Muscle layer of colon (tissue), 2 donors: ENCODE measurements at regions not wholly inside any gene's neighbourhood (a gene's known extent, or its start where the extent isn't known, plus 50 kb on each side); places are given as distances from the start of the nearest gene placed in this dataset.

ENCODE experiments used
- H3K27ac ChIP-seq: one replicate; pipeline ENCODE4 v1.7.0; 2013; ENCODE audit warnings: low read depth, mild to moderate bottlenecking, low read length, moderate library complexity
- H3K27me3 ChIP-seq, 2 donors: one replicate each; pipeline ENCODE4 v1.7.0; 2013; ENCODE audit warnings: low read length in 2 of 2, mild to moderate bottlenecking in 2 of 2; ENCODE audit not compliant: insufficient read depth in 2 of 2, control insufficient read depth in 1 of 2
- H3K36me3 ChIP-seq: one replicate; pipeline ENCODE4 v1.7.0; 2013; ENCODE audit warnings: mild to moderate bottlenecking, low read length; ENCODE audit not compliant: insufficient read depth
- H3K4me1 ChIP-seq: one replicate; pipeline ENCODE4 v1.7.0; 2013; ENCODE audit warnings: mild to moderate bottlenecking, low read length; ENCODE audit not compliant: insufficient read depth
- H3K4me3 ChIP-seq, 2 donors: one replicate each; pipeline ENCODE4 v1.7.0; 2013; ENCODE audit warnings: low read length in 2 of 2, low read depth in 1 of 2, mild to moderate bottlenecking in 1 of 2, moderate library complexity in 1 of 2
- H3K9ac ChIP-seq: one replicate; pipeline ENCODE4 v1.7.0; 2013; ENCODE audit warnings: low read length
- H3K9me3 ChIP-seq: one replicate; pipeline ENCODE4 v1.7.0; 2013; ENCODE audit warnings: mild to moderate bottlenecking, low read length
- donor health status: abdominal sarcoma.
- donor health status: Adenocarcinoma of cecum.

DNA sequence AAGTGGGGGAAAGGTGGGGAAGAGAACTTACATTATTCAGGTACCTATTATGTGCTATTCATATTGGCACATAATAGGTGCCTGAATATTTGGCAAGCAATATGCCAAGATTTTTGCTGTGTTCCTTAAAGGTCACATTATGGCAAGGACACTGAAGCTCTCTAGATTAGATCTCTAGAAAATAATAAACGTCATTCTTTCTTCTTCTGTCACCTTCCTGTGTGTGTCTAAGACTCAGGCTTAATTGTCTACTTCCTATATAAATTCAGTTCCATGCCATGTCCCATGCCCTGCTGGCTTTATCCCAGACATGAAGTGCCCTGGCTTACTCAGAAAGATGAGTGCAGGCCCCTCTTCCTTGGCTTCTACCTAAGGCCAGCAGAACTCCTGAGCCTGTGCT lies 191.1 kb upstream of the CTAGE1 start:
- H3K36me3 ChIP-seq: no peaks in the 10 kb centered on the region
- peaks cover 15% of the 10 kb centered on the region for H3K4me1 ChIP-seq
- H3K27ac ChIP-seq: no peak overlapping the region

DNA sequence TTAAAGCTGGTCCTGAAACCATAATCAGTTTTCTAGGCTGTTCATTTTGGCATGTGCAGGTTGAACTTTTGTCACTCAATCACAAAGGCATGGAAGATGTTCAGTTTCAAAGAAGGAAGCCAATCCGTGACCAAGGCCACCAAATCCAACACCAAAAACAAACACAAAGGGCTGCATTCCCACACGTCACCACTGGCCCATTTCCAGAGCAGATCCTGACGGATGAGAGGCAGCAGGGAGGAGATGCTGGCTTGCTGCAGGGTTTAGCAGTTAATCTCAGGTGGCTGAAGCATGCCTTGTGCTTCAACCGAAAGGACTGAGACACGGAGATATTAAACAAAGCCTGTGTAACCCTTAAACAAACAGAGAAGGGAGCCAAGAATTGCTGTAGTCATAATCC lies 191.9 kb upstream of the CTAGE1 start:
- Histone ChIP-seq H3K9ac (no peak overlapping the region), H3K27me3 (no peaks in the 10 kb centered on the region), H3K27ac (no peak overlapping the region), H3K4me1 (peaks cover 15% of the 10 kb centered on the region), H3K36me3 (no peaks in the 10 kb centered on the region), H3K4me3 (no peak overlapping the region), H3K9me3 (no peaks in the 10 kb centered on the region)

More for the DNA sequence above, 191.1 kb upstream of the CTAGE1 start:
- no peak overlapping the region for H3K4me3 ChIP-seq
- no peak overlapping the region for H3K9ac ChIP-seq
- no peaks in the 10 kb centered on the region for H3K9me3 ChIP-seq
- H3K27me3 ChIP-seq: no peaks in the 10 kb centered on the region

DNA sequence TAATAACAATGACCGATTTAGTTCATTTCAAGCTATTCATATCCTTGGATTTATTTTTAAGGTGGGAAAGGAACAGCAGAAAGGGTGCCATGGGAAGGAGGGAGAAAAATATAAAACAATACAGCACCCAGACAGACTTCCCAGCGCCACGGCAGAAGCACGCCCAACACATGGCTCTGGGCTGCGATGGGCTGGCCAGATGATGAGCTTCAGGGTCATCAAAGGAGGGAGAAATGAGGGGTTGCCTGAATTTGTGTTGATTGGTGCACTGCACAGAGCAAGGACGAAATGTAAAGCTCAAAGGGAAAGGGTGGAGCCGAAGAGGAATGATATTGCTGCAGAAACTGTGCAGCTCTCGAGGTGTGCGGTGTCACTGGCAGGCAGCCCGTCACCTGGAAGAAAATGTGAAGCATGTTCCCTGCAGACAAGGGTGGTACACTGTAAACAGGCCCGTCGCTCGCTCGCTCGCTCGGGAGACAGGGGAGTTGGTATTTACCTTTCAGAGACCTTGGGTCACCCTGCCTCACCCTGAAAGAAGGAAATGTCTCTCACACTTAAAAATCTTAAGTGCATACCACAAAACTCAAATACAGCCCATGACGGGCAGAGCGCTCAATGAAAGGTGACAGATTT lies 195.5 kb upstream of the CTAGE1 start:
- Histone ChIP-seq H3K9me3 (no peaks in the 10 kb centered on the region), H3K27ac (no peak overlapping the region), H3K9ac (no peak overlapping the region), H3K36me3 (no peaks in the 10 kb centered on the region), H3K4me3 (no peak overlapping the region), H3K4me1 (peaks cover 15% of the 10 kb centered on the region), H3K27me3 (no peaks in the 10 kb centered on the region)

DNA sequence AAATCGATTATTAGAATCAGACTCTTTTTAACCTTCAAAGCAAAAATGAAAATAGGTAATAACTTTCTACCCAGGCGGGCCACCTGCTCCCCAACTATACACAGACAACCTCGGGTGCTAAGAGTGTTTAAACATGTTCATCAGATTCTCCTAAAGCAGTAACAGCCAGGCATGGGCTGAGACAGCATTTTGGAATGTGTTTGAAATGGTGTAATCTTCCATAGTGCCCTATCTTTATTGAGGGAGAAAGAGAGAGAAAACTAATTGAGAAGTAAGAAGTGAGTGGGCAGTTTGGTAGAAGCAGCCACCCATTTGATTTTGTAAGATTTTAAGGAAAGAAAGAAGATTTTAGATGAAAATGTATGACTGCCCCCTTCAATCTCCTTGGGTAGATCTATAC lies 196.1 kb upstream of the CTAGE1 start:
- peaks cover 15% of the 10 kb centered on the region for H3K4me1 ChIP-seq
- H3K4me3 ChIP-seq: no peak overlapping the region
- no peak overlapping the region for H3K9ac ChIP-seq
- no peaks in the 10 kb centered on the region for H3K9me3 ChIP-seq
- H3K27ac ChIP-seq: no peak overlapping the region
- no peaks in the 10 kb centered on the region for H3K27me3 ChIP-seq
- no peaks in the 10 kb centered on the region for H3K36me3 ChIP-seq

DNA sequence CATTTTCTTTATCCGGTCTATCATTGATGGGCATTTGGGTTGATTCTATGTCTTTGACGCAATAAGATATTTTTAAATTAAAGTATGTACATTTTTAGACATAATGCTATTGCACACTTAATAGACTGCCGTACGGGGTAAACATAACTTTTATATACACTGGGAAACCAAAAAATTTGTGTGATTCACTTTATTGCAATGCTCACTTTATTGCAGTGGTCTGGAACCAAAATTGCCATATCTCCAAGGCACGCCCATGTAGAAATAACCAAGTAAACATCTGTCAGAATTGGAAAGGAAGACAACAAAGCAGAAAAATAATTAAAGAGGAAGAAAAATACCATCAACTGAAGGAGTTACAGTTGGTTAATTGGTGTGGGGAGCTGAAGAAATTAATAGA lies 205.8 kb upstream of the CTAGE1 start:
- Histone ChIP-seq H3K27me3 (no peaks in the 10 kb centered on the region), H3K9ac (no peak overlapping the region), H3K27ac (no peak overlapping the region), H3K9me3 (no peaks in the 10 kb centered on the region), H3K4me1 (no peaks in the 10 kb centered on the region), H3K4me3 (no peak overlapping the region), H3K36me3 (no peaks in the 10 kb centered on the region)

DNA sequence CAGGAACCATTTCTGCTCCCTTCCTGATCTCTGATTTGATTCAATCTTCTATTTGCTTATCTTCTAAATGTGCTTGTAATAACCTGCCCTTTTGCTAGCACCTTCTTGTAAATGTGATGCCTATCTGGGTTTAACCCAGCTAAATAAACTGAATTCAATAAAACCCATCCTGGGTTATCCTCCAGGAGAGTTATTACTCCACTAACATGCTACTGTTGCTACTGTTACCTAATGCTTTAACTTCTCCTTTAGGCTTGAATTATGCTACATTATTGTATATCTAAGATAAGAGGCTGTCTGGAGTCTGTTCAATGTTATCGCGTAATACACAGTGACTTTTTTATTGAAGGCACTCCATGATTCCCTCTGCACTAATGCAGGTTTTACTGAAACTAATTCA lies 206.5 kb upstream of the CTAGE1 start:
- H3K27ac ChIP-seq: no peak overlapping the region
- no peak overlapping the region for H3K9ac ChIP-seq
- no peaks in the 10 kb centered on the region for H3K27me3 ChIP-seq
- no peaks in the 10 kb centered on the region for H3K4me1 ChIP-seq
- no peak overlapping the region for H3K4me3 ChIP-seq
- H3K9me3 ChIP-seq: no peaks in the 10 kb centered on the region
- H3K36me3 ChIP-seq: no peaks in the 10 kb centered on the region

DNA sequence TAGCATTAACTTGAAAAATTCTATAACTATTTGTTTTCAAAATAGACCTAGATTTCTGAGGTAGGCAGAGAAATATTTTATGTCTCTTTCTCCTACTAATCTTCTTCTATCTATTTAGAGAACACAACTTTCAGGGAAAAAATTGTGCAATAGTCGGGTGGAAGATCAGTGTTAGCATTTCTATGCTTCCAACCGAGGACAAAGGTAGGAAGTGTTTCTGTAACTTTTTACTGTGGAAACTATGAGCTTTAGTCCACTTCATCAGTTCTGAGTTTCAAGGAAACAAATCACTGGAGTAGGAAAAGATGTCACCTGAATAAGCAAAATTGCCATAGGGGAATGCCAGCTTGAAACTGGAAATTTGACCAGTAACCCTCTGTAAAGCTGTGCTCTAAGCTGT lies 207.7 kb upstream of the CTAGE1 start:
- H3K9ac ChIP-seq: no peak overlapping the region
- no peaks in the 10 kb centered on the region for H3K9me3 ChIP-seq
- no peak overlapping the region for H3K27ac ChIP-seq
- no peaks in the 10 kb centered on the region for H3K4me1 ChIP-seq
- no peak overlapping the region for H3K4me3 ChIP-seq
- H3K36me3 ChIP-seq: no peaks in the 10 kb centered on the region
- no peaks in the 10 kb centered on the region for H3K27me3 ChIP-seq

DNA sequence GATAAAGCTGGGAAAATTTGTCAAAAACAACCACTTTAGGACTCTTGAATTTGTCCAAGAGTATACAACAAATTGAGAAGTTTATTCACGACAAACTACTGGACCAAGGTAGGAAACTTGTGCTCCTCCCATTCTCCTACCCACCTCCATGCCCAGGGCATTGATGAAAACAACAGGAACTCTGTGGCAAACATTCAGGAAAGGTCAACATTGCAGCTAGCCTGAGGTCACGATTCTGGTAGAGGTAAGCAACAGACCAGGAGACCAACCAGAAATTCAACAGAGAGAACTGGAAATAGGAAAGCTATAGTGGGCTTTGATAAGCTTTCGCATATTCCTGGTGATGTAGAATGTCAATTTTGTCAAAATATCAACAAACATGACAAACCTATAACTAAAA lies 209.1 kb upstream of the CTAGE1 start:
- no peak overlapping the region for H3K4me3 ChIP-seq
- no peaks in the 10 kb centered on the region for H3K9me3 ChIP-seq
- H3K27ac ChIP-seq: no peak overlapping the region
- no peak overlapping the region for H3K9ac ChIP-seq
- no peaks in the 10 kb centered on the region for H3K4me1 ChIP-seq
- H3K27me3 ChIP-seq: no peaks in the 10 kb centered on the region
- no peaks in the 10 kb centered on the region for H3K36me3 ChIP-seq

DNA sequence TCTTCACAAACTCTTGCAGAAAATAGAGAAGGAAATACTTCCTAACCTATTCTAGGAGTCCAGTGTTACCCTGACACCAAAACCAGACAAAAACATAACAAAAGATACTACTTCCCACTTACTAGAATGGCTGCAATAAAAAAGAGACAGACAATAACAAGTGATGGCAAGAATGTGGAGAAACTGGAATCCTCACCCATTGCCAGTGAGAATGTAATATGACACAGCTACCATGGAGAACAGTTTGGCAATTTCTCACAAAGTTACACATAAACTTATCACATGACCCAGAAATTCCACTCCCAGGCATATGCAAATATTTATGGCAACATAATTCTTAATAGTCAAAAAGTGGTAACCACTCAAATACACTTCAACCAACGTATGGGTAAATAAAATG lies 209.8 kb upstream of the CTAGE1 start:
- Histone ChIP-seq H3K4me3 (no peak overlapping the region), H3K27me3 (no peaks in the 10 kb centered on the region), H3K9ac (no peak overlapping the region), H3K4me1 (no peaks in the 10 kb centered on the region), H3K27ac (no peak overlapping the region), H3K36me3 (no peaks in the 10 kb centered on the region), H3K9me3 (no peaks in the 10 kb centered on the region)

DNA sequence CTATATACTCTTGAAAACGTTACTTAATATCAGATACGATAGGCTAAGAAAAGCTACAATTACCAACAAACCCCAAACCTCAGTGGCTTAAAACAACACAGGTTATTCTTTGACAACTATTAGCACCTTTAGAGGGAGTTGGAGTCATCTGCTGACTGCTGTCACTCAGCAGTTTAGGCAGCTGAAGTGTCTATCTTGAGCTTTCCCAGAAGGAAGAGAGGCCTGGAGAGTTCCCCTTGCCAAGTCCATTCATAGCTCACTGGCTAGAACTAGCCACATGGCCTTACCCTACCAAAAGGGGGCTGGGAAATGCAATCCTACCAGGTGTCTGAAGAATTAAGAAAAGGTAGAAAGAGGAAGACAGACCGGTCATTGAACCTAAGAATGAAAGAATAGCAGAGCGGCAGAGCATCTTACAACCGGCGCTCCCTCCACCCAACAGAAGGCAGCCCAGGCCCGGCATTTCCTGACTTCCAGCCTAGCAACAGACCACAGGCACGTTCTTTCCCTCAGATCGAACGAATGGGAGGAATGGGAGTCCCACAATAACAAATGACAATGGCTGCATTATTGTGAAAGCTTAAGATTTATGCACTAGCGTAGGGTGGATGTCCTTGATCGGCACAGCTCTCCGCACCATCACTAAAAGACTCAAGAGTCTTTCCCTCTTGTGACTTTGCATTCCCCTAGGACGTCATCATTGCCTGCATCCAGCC lies 211.2 kb upstream of the CTAGE1 start:
- no peaks in the 10 kb centered on the region for H3K9me3 ChIP-seq
- no peaks in the 10 kb centered on the region for H3K4me1 ChIP-seq
- H3K9ac ChIP-seq: no peak overlapping the region
- no peak overlapping the region for H3K4me3 ChIP-seq
- H3K36me3 ChIP-seq: no peaks in the 10 kb centered on the region
- H3K27ac ChIP-seq: no peak overlapping the region
- H3K27me3 ChIP-seq: no peaks in the 10 kb centered on the region

DNA sequence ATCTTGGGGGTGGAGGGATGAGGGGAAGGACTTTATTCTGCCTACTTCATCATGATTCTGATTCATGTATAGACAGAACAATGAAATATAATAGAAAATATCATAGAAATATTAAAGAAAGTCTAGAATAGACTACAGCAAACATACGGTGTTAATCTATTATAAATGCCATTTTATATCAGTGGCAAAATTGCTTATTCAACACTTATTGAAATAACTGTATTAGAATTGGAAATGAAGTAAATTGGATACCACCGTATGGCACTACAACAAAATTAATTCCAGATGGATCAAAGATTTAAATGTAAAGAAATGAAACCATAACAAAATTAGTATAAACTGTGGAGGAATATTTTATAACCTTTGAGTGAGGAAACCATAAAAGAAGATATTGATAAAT lies 213.3 kb upstream of the CTAGE1 start:
- no peak overlapping the region for H3K4me3 ChIP-seq
- no peaks in the 10 kb centered on the region for H3K36me3 ChIP-seq

DNA sequence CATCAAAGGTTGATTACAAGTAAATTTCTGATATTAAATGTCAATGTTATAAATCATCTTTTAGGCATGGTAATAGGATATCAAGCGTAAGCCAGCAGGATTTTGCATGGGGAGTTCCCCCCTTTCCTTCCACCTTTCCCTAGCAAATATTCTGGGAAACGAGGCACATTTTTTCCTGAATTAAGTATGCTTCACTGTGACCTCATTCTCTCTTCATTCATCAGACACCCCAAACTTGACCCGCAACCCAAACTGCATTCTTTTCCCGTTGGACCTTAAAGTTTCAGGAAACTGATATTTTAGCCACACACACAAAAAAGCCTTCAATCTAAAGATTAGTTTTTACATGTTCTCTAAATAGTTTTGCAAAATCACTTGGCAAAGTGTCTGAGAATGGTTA lies 214.5 kb upstream of the CTAGE1 start:
- no peak overlapping the region for H3K9ac ChIP-seq
- H3K36me3 ChIP-seq: no peaks in the 10 kb centered on the region
- H3K9me3 ChIP-seq: no peaks in the 10 kb centered on the region
- H3K4me3 ChIP-seq: no peak overlapping the region
- no peak overlapping the region for H3K27ac ChIP-seq
- no peaks in the 10 kb centered on the region for H3K27me3 ChIP-seq
- no peaks in the 10 kb centered on the region for H3K4me1 ChIP-seq

More for the DNA sequence above, 213.3 kb upstream of the CTAGE1 start:
- H3K9me3 ChIP-seq: no peaks in the 10 kb centered on the region
- no peak overlapping the region for H3K9ac ChIP-seq
- H3K27me3 ChIP-seq: no peaks in the 10 kb centered on the region
- H3K27ac ChIP-seq: no peak overlapping the region
- H3K4me1 ChIP-seq: no peaks in the 10 kb centered on the region
